Activated T-cell treated with anti-CD3 and anti-CD28 coated beads, Interleukin-2, amount 50 U/mL, for 1 hour (primary cell): ENCODE measurements at regions not wholly inside any gene's neighbourhood (a gene's known extent, or its start where the extent isn't known, plus 50 kb on each side); places are given as distances from the start of the nearest gene placed in this dataset.
"Not testable (repeated sequence)": the region's sequence is repeated elsewhere in the genome, so short reads cannot be mapped to it uniquely, and the experiment has no call there.

Experiments used
- DNase-seq: peaks from one replicate; pipeline ENCODE4 v3.0.0-alpha.2; 2020

DNA sequence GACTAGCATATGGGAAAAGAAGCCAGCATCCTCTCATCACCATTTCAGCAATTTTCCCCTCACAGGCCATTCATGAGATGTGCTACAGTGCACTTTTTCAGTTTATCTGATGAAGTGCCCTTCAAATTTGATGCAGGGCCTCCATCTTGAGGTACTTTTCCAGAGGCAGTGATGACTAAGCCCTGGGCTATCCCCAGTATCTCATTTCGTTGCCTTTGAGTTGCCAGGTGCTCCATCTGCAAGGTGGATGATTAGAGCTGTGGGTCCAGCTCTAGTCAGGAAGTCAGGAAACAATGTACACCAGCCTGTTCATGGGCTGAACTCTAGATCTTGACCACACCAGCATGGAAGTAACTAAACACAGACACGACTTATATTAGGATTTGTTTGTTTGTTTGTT is 425.2 kb downstream of the METTL4 start:
- DNase-seq = no peak

DNA sequence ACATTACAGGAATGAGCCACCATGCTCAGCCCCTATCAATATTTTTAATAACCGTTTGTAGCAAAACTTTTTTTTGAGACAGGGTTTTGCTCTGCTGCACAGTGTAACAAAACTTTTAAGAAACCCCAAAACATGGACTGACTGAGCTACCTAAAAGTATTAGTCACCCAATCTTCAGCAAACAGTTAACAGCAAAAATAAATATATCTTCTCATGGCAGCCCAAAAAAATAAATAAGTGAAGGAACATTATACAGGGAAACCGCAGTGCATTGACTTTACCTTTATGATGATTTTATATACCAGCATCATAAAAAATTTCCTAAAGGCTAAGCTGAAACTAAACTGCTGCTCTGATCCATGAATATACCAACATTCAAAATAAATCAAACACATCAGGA is 424.6 kb downstream of the METTL4 start:
- DNase-seq = no peak

- no peak for DNase-seq
Measured at GRCh38 chr18:2147476-2148230, 423.7 kb downstream of the METTL4 start.

- no peak for DNase-seq
Measured at GRCh38 chr18:2148823-2149222, 422.5 kb downstream of the METTL4 start.

DNA sequence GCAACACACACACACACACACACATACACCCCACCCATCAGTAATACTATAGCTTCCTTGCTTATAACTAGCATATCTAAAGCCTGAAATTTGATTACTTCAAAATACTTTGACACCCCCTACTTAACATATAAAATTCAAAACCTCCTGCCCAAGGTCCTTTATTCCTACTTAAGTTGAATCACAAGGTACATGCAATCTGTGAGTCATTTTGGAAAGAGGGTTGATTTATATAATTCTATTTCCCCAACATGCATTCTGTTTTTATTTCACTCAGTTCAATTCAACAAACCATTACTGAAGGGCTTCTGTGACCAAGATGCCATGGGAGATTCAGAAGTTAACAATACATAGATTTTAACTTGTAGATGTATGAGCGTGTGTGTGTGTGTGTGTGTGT is 420.7 kb downstream of the METTL4 start:
- DNase-seq = no peak

- DNase-seq = no peak
Measured at GRCh38 chr18:2154278-2154677, 417.0 kb downstream of the METTL4 start.

- DNase-seq = no peak
Measured at GRCh38 chr18:2164644-2165550, 406.4 kb downstream of the METTL4 start.

GRCh38 chr18:2166876-2167275 is 404.4 kb downstream of the METTL4 start:
- not testable (repeated sequence) for DNase-seq

- DNase-seq = no peak
Measured at GRCh38 chr18:2168022-2168421, 403.3 kb downstream of the METTL4 start.

- no peak for DNase-seq
Measured at GRCh38 chr18:2169656-2170055, 401.6 kb downstream of the METTL4 start.

GRCh38 chr18:2171840-2172625 is 399.3 kb downstream of the METTL4 start:
- no peak for DNase-seq

DNA sequence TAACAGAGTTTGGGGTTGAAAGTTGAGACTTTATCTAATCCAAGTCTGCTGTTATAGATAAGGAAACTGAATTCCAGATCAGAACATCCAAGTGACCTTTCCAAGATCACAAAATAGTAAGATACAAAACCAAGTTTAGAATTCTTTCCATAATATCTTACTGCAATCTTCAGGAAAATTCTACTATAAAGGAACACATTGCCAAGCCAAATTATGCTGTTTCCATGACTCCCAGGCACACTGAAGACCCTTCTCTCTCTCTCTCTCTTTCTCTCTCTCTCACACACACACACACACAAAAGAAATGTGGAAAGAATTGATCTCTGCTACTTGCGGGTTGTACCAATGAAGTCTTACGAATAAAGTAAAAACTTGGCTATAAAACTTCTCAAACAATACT is 398.4 kb downstream of the METTL4 start:
- DNase-seq = no peak

GRCh38 chr18:2173486-2173885 is 397.8 kb downstream of the METTL4 start:
- DNase-seq = no peak

GRCh38 chr18:2178036-2178435 is 393.3 kb downstream of the METTL4 start:
- DNase-seq = no peak

- no peak for DNase-seq
Measured at GRCh38 chr18:2179498-2180183, 391.7 kb downstream of the METTL4 start.

DNA sequence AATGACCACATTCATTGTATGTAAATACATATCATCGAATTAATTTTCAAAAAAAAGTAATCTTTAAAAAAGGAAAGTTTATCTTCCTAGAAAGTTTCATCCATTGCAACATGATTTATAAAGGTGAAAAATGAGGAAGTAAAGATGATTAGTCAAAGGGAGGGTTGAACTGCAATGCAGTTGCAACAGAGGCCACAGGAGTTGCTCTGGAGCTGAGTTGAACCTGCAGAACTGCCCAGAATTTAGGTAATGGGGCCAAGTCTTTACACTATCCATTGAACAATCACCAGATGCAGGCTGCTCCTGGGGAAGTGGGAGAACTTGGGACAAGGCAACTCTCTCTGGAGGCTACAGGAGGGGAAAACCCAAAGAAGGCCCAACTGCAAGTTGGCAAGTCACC is 390.7 kb downstream of the METTL4 start:
- DNase-seq = no peak

GRCh38 chr18:2183432-2183831 is 387.9 kb downstream of the METTL4 start:
- no peak for DNase-seq

DNA sequence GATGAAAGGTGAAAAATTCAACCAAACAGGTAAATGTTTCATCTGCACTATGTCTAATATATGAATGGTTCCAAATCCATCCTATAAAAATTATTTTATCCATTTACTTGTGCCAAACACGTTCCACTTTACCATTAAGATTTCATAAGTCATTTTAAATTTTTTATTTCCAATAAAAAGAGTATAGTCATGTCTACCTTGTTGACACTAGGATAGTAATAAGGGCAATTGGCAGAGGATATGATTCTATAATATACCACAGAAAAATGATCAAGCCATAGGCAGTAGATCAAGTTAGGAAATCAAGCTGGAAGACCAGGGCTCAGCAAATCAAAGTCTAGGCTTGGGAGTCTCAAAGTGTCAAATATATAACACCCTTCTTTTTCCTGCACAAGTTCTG is 384.3 kb downstream of the METTL4 start:
- DNase-seq = no peak

- no peak for DNase-seq
Measured at GRCh38 chr18:2188258-2188657, 383.0 kb downstream of the METTL4 start.

GRCh38 chr18:2191180-2191790 is 380.0 kb downstream of the METTL4 start:
- DNase-seq = no peak

DNA sequence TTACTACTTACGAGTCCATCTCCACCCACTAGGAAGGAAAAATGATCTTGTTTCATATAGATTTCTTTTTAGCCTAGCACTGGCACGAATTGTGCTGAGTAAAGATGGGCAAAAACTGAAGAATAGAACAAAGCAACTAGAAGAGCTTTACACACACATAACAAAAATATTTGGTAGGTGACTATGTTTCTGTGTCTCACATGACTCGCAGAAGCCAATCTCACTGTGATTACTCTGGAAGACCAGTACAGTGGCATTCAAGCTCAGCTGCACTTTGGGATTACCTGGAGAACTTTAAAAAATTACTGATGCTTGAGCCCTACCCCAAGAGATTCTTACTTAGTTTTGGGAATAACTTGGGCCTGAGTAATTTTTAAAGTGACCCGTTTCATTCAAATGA is 378.7 kb downstream of the METTL4 start:
- no peak for DNase-seq

DNA sequence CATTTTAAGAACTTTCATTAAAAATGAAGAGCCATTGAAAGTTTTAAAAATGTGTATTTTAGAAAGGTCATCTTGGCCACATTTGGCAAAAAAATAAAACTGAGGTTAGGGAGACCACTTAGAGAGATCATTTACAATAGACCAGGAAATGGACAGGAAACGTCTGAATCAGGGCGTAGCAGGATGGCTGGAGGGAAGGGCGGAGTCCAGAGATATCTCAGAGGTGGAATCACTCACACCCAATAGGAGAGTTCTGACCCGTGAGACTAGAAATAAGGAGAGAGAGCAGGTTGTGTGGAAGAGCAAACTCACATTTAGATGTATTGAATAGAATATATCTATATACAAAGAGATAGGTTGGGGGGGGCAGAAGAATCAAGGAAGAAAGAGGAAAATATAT is 373.4 kb downstream of the METTL4 start:
- no peak for DNase-seq
